ENCODE measurements at regions not wholly inside any gene's neighbourhood (a gene's known extent, or its start where the extent isn't known, plus 50 kb on each side); places are given as distances from the start of the nearest gene placed in this dataset.

- DNase-seq (ENCODE audit: low read depth) = no peak
Observed at GRCh38 chr22:48440673-48441552, 1386.8 kb downstream of the BRD1 start.

- DNase-seq (ENCODE audit: low read depth) = no peak
Observed at GRCh38 chr22:48440176-48440575, 1387.5 kb downstream of the BRD1 start.

- no peak for DNase-seq (ENCODE audit: low read depth)
Observed at GRCh38 chr22:48439560-48440135, 1388.0 kb downstream of the BRD1 start.

- DNase-seq (ENCODE audit: low read depth) = no peak
Observed at GRCh38 chr22:48438800-48439559, 1388.7 kb downstream of the BRD1 start.

GRCh38 chr22:48438096-48438495 lies 1389.6 kb downstream of the BRD1 start:
- DNase-seq (ENCODE audit: low read depth) = no peak

GRCh38 chr22:48436201-48436931 lies 1391.3 kb downstream of the BRD1 start:
- no peak for DNase-seq (ENCODE audit: low read depth)

GRCh38 chr22:48434868-48435250 lies 1392.8 kb downstream of the BRD1 start:
- DNase-seq (ENCODE audit: low read depth) = no peak

GRCh38 chr22:48434156-48434867 lies 1393.4 kb downstream of the BRD1 start:
- DNase-seq (ENCODE audit: low read depth) = no peak

GRCh38 chr22:48433647-48434046 lies 1394.0 kb downstream of the BRD1 start:
- DNase-seq (ENCODE audit: low read depth) = no peak

GRCh38 chr22:48432781-48433518 lies 1394.7 kb downstream of the BRD1 start:
- DNase-seq (ENCODE audit: low read depth) = no peak

GRCh38 chr22:48431536-48432315 lies 1395.9 kb downstream of the BRD1 start:
- DNase-seq (ENCODE audit: low read depth) = no peak

- no peak for DNase-seq (ENCODE audit: low read depth)
Observed at GRCh38 chr22:48431014-48431413, 1396.7 kb downstream of the BRD1 start.

- no peak for DNase-seq (ENCODE audit: low read depth)
Observed at GRCh38 chr22:48429446-48430020, 1398.1 kb downstream of the BRD1 start.

- DNase-seq (ENCODE audit: low read depth) = no peak
Observed at GRCh38 chr22:48428631-48429371, 1398.9 kb downstream of the BRD1 start.

GRCh38 chr22:48427731-48428211 lies 1399.9 kb downstream of the BRD1 start:
- DNase-seq (ENCODE audit: low read depth) = no peak

- no peak for DNase-seq (ENCODE audit: low read depth)
Observed at GRCh38 chr22:48426466-48427380, 1401.0 kb downstream of the BRD1 start.

GRCh38 chr22:48425641-48426040 lies 1402.0 kb downstream of the BRD1 start:
- DNase-seq (ENCODE audit: low read depth) = no peak

GRCh38 chr22:48425091-48425506 lies 1402.6 kb downstream of the BRD1 start:
- no peak for DNase-seq (ENCODE audit: low read depth)

All from non-pigmented ciliary epithelial cell (primary cell).